H1 (cell line): ENCODE measurements at regions not wholly inside any gene's neighbourhood (a gene's known extent, or its start where the extent isn't known, plus 50 kb on each side); places are given as distances from the start of the nearest gene placed in this dataset.

ENCODE experiments used
- GTF2F1 ChIP-seq: IDR thresholded peaks from 2 replicates; pipeline ENCODE4 v1.6.1; 2012; ENCODE audit warnings: low read depth, low read length, improper control_type of control experiment, borderline replicate concordance
- TAF7 ChIP-seq: optimal IDR thresholded peaks from 2 replicates; pipeline ENCODE3; 2011; ENCODE audit warnings: low read depth, mild to moderate bottlenecking, inconsistent platforms, low read length, moderate library complexity, borderline replicate concordance

- TF ChIP-seq TAF7 (no peak), GTF2F1 (no peak)
These were observed 1138.1 kb upstream of the PRKX start (continued) for GRCh38 chrX:4851534-4851933.
